ENCODE measurements at regions not wholly inside any gene's neighbourhood (a gene's known extent, or its start where the extent isn't known, plus 50 kb on each side); places are given as distances from the start of the nearest gene placed in this dataset.
A peak's percentile ranks its signal among the peaks of the same experiment; 100 is the strongest.

- in situ Hi-C loops (cut with MboI; ENCODE audit: low sequenced_read_pairs, unreplicated experiment): no loop called here
- peak; percentile 24 for TF ChIP-seq CTCF (IDR thresholded peaks at IDR 0.05; ENCODE audit: borderline replicate concordance, control extremely low read depth, extremely low read depth, insufficient read depth, missing control alignments)
- no peak for DNase-seq (ENCODE audit: low spot score)
These were observed 99.8 kb downstream of the METTL4 start for GRCh38 chr18:2471523-2471922.

GRCh38 chr18:2478662-2479061 is 92.6 kb downstream of the METTL4 start:
- no peak for TF ChIP-seq CTCF (IDR thresholded peaks at IDR 0.05; ENCODE audit: borderline replicate concordance, control extremely low read depth, extremely low read depth, insufficient read depth, missing control alignments)
- no peak for DNase-seq (ENCODE audit: low spot score)
- in situ Hi-C loops (cut with MboI; ENCODE audit: low sequenced_read_pairs, unreplicated experiment): no loop called here

GRCh38 chr18:2480536-2480935 is 90.8 kb downstream of the METTL4 start:
- in situ Hi-C loops (cut with MboI; ENCODE audit: low sequenced_read_pairs, unreplicated experiment): no loop called here
- TF ChIP-seq CTCF (IDR thresholded peaks at IDR 0.05; ENCODE audit: borderline replicate concordance, control extremely low read depth, extremely low read depth, insufficient read depth, missing control alignments): no peak
- no peak for DNase-seq (ENCODE audit: low spot score)

DNA sequence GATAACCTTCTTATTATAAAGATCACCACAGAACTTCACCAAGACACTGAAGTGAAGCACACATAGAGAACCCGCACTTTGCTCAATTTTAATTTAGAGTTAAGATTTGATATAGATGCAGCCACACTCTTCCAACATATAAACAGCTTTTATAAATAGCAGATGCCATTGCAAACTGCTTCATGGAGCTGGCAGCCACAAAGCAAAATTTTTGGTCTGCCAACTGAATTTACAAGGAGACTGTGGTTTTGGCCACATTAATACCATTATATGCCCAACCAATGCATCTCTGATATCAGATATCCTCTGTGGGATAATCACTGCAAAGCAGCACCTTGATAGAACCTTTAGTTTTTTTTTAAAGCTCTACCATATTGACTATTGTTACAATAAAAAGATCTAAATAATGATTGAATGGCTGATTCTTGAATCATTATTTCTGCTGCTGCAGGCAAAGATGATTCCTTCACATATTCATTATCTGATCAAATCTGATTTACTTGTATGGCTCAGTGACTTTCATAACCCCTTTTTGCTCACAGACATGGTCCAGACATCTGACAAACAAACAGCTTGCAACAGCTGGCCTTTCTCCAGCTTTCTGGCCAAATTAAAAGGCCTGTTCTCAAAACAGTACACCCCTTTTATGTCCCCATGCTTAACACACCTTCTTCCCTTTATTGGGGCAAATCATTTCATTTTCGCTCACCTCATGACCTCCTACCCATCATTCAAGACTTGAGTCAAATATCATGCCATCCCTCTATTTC is 88.4 kb downstream of the METTL4 start:
- TF ChIP-seq CTCF (IDR thresholded peaks at IDR 0.05; ENCODE audit: borderline replicate concordance, control extremely low read depth, extremely low read depth, insufficient read depth, missing control alignments): no peak
- DNase-seq (ENCODE audit: low spot score): no peak
- in situ Hi-C loops (cut with MboI; ENCODE audit: low sequenced_read_pairs, unreplicated experiment): no loop called here

DNA sequence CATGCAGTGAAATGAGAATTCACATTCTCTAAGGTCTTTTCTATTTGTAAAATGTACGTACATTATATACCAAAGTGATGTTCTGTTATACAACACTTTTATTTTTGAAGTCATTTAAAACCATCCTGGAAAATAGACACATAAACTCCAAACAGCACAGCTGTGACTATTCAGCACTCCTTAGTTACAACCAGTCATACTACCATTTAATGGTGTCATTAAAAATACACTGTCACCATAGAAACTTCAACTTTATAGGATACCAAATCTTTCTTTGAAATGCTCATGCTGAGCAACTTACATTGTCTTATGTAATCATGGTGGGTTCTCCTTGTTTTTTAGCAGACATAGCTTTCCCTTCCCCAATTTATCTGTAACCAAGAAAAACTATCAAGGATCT is 85.3 kb downstream of the METTL4 start:
- TF ChIP-seq CTCF (IDR thresholded peaks at IDR 0.05; ENCODE audit: borderline replicate concordance, control extremely low read depth, extremely low read depth, insufficient read depth, missing control alignments): no peak
- no peak for DNase-seq (ENCODE audit: low spot score)
- in situ Hi-C loops (cut with MboI; ENCODE audit: low sequenced_read_pairs, unreplicated experiment): no loop called here

GRCh38 chr18:2486426-2486825 is 84.9 kb downstream of the METTL4 start:
- DNase-seq (ENCODE audit: low spot score): no peak
- TF ChIP-seq CTCF (IDR thresholded peaks at IDR 0.05; ENCODE audit: borderline replicate concordance, control extremely low read depth, extremely low read depth, insufficient read depth, missing control alignments): no peak
- in situ Hi-C loops (cut with MboI; ENCODE audit: low sequenced_read_pairs, unreplicated experiment): no loop called here
